ENCODE measurements at regions not wholly inside any gene's neighbourhood (a gene's known extent, or its start where the extent isn't known, plus 50 kb on each side); places are given as distances from the start of the nearest gene placed in this dataset.

DNA sequence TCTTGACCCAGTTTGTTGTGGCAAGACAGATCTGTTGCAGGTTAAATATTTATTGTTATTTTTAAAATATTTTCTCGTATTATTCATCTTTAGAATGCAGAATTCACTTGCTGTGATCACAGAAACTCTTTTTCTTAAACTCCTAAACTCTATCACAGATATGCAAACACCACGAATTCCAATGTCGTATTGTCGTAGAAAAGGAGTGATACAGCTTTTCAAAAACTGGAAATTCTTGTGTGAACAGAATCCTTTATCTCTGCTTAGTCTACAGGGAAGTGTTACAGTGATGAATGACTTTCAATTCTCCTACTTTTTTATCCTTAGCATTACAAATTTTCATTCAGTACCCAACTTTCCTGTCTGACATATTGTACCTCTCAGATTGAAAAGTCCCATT is 1329.5 kb upstream of the B3GALT2 start:
- TF ChIP-seq, protein P1, sequence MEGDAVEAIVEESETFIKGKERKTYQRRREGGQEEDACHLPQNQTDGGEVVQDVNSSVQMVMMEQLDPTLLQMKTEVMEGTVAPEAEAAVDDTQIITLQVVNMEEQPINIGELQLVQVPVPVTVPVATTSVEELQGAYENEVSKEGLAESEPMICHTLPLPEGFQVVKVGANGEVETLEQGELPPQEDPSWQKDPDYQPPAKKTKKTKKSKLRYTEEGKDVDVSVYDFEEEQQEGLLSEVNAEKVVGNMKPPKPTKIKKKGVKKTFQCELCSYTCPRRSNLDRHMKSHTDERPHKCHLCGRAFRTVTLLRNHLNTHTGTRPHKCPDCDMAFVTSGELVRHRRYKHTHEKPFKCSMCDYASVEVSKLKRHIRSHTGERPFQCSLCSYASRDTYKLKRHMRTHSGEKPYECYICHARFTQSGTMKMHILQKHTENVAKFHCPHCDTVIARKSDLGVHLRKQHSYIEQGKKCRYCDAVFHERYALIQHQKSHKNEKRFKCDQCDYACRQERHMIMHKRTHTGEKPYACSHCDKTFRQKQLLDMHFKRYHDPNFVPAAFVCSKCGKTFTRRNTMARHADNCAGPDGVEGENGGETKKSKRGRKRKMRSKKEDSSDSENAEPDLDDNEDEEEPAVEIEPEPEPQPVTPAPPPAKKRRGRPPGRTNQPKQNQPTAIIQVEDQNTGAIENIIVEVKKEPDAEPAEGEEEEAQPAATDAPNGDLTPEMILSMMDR (IDR thresholded peaks at IDR 0.05; ENCODE audit: borderline replicate concordance, extremely low read depth, low read length, poor library complexity, severe bottlenecking) = no peak
- no peak for TF ChIP-seq EZH2 (IDR thresholded peaks at IDR 0.05; ENCODE audit: borderline replicate concordance, low read depth, low read length, severe bottlenecking)
